ENCODE measurements at regions not wholly inside any gene's neighbourhood (a gene's known extent, or its start where the extent isn't known, plus 50 kb on each side); places are given as distances from the start of the nearest gene placed in this dataset.

DNA sequence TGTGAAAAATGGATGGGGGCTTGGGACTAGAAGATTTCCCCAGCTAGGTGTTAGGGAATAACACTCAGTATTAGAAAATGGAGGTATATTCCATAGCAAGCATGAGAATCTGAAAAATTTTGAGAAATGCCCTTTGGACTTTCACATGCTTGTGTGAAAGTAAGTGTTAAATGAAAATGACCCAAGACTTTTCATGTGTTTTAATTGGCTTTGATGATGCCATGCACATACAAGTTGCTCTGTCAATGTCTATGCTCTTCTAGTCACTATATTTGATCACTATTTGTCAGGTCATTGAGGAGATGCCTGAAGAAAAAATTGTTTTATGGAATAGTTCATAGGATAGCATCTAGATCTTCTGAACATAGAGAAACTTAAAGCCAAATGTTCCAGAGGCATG lies 147.6 kb downstream of the SH2D1A start:
- BruUV-seq (replicated peaks): no TSS peak
- in situ Hi-C loops (cut with MboI) (no loop called here), intact Hi-C loops (cut with micrococcal nuclease; ENCODE audit: unreplicated experiment) (no loop called here)
- Histone ChIP-seq H3K36me3 (ENCODE audit: control insufficient read depth in 2 of 2, insufficient read depth in 2 of 2, low read length in 1 of 2) (no peaks in the 10 kb centered on the region), H3K79me2 (ENCODE audit: control insufficient read depth, insufficient read depth, low read length) (no peaks in the 10 kb centered on the region), H4K20me1 (ENCODE audit: control insufficient read depth, insufficient read depth) (no peaks in the 10 kb centered on the region), H3K27ac (ENCODE audit: control insufficient read depth, insufficient read depth) (no peak overlapping the region), H3K27me3 (replicated peaks in 1 of 2; ENCODE audit: control insufficient read depth in 2 of 2, insufficient read depth in 2 of 2, low read length in 1 of 2) (no peaks in the 10 kb centered on the region), H3K4me1 (ENCODE audit: control insufficient read depth, insufficient read depth, low read length) (no peaks in the 10 kb centered on the region), H3K4me3 (no peak overlapping the region), H3K9ac (ENCODE audit: control insufficient read depth, insufficient read depth, low read length) (no peak overlapping the region), H3K4me2 (ENCODE audit: control insufficient read depth, insufficient read depth) (no peak overlapping the region), H3K9me3 (replicated peaks; ENCODE audit: control insufficient read depth, insufficient read depth, low read length) (no peaks in the 10 kb centered on the region), H2AFZ (ENCODE audit: control insufficient read depth, low read depth, low read length) (no peak overlapping the region)
- RAD21 ChIA-PET (ENCODE audit: unreplicated experiment): interaction anchor here (0.8 to 1.9 kb wide), 3 partner anchors 8 to 15 kb away, joined by 4 to 13 read pairs (median 8); no protein-coding TSS in a partner anchor
- ATAC-seq (peak; percentile 52; the same call in 2 of the 3 replicates), FAIRE-seq (no peak), DNase-seq (ENCODE audit: low read depth, low spot score) (no peak)
- CTCF ChIA-PET: interaction anchor here (1.0 kb wide), 1 partner anchor 15 kb away, joined by 3 read pairs; no protein-coding TSS in a partner anchor
- POLR2A ChIA-PET: interaction anchor here (1.2 to 1.9 kb wide), 2 partner anchors 18 to 25 kb away, joined by 3 to 5 read pairs; no protein-coding TSS in a partner anchor
- TF ChIP-seq, protein P1, sequence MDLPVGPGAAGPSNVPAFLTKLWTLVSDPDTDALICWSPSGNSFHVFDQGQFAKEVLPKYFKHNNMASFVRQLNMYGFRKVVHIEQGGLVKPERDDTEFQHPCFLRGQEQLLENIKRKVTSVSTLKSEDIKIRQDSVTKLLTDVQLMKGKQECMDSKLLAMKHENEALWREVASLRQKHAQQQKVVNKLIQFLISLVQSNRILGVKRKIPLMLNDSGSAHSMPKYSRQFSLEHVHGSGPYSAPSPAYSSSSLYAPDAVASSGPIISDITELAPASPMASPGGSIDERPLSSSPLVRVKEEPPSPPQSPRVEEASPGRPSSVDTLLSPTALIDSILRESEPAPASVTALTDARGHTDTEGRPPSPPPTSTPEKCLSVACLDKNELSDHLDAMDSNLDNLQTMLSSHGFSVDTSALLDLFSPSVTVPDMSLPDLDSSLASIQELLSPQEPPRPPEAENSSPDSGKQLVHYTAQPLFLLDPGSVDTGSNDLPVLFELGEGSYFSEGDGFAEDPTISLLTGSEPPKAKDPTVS (IDR thresholded peaks at IDR 0.05; ENCODE audit: low read depth, low read length): no peak
- TF ChIP-seq SMAD1 (IDR thresholded peaks at IDR 0.05; ENCODE audit: low read depth, partially characterized antibody) (peak; percentile 46), NR2F1 (conservative IDR thresholded peaks at IDR 0.05) (peak; percentile 53), KAT2A (conservative IDR thresholded peaks at IDR 0.05; ENCODE audit: control insufficient read depth, low read depth, low read length) (no peak), CBFB (IDR thresholded peaks at IDR 0.05; ENCODE audit: low read depth) (no peak), BRCA1 (IDR thresholded peaks at IDR 0.05; ENCODE audit: low read depth, low read length) (no peak), DPF2 (IDR thresholded peaks at IDR 0.05) (0 out of 2 replicates have a peak, but pooled peaks have one; percentile 27), IKZF2 (IDR thresholded peaks at IDR 0.05) (peak in 1 of 2 experiments; percentile 14; a peak in 1 of 4 replicates), GATAD2B (conservative IDR thresholded peaks at IDR 0.05; ENCODE audit: low read depth) (peak; percentile 47; the same call in 1 of the 2 replicates), MTA2 (IDR thresholded peaks at IDR 0.05; ENCODE audit: low read depth) (peak; percentile 79), ATF7 (IDR thresholded peaks at IDR 0.05; ENCODE audit: low read depth) (peak; percentile 39)
- TF ChIP-seq, protein P2, sequence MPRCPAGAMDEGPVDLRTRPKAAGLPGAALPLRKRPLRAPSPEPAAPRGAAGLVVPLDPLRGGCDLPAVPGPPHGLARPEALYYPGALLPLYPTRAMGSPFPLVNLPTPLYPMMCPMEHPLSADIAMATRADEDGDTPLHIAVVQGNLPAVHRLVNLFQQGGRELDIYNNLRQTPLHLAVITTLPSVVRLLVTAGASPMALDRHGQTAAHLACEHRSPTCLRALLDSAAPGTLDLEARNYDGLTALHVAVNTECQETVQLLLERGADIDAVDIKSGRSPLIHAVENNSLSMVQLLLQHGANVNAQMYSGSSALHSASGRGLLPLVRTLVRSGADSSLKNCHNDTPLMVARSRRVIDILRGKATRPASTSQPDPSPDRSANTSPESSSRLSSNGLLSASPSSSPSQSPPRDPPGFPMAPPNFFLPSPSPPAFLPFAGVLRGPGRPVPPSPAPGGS (IDR thresholded peaks at IDR 0.05; ENCODE audit: borderline replicate concordance, insufficient read depth, low read depth, low read length, poor library complexity, severe bottlenecking): no peak
- SMC1A ChIA-PET (ENCODE audit: uncharacterized antibody, unreplicated experiment): interaction anchor here (0.6 to 2.5 kb wide), 6 partner anchors 10 to 88 kb away, joined by 3 to 13 read pairs (median 4); no protein-coding TSS in a partner anchor
